Activated effector memory CD4-positive, alpha-beta T cell treated with Interleukin-2 at 50 U/mL for 16 hours (primary cell): ENCODE measurements at regions not wholly inside any gene's neighbourhood (a gene's known extent, or its start where the extent isn't known, plus 50 kb on each side); places are given as distances from the start of the nearest gene placed in this dataset.

Source experiments
- DNase-seq: peaks from one replicate; pipeline ENCODE4 v3.0.0-alpha.2; 2020

- no peak for DNase-seq
Measured at GRCh38 chr13:99027661-99028425, 50.0 kb upstream of the DOCK9 start.

- DNase-seq: no peak
Measured at GRCh38 chr13:99028890-99029289, 51.0 kb upstream of the DOCK9 start.

- DNase-seq: no peak
Measured at GRCh38 chr13:99029576-99029975, 51.7 kb upstream of the DOCK9 start.

GRCh38 chr13:99030326-99030725, 52.5 kb upstream of the DOCK9 start:
- no peak for DNase-seq

GRCh38 chr13:99031832-99032231, 54.0 kb upstream of the DOCK9 start:
- DNase-seq: no peak

GRCh38 chr13:99033814-99034213, 56.0 kb upstream of the DOCK9 start:
- DNase-seq: no peak

- DNase-seq: no peak
Measured at GRCh38 chr13:99034333-99035085, 56.6 kb upstream of the DOCK9 start.

GRCh38 chr13:99035715-99036114, 57.9 kb upstream of the DOCK9 start:
- DNase-seq: no peak

GRCh38 chr13:99037756-99038155, 59.9 kb upstream of the DOCK9 start:
- DNase-seq: no peak

- DNase-seq: no peak
Measured at GRCh38 chr13:99039718-99040280, 61.9 kb upstream of the DOCK9 start.

GRCh38 chr13:99040536-99041131, 62.8 kb upstream of the DOCK9 start:
- DNase-seq: no peak

- no peak for DNase-seq
Measured at GRCh38 chr13:99041337-99041736, 63.5 kb upstream of the DOCK9 start.

- no peak for DNase-seq
Measured at GRCh38 chr13:99041788-99042187, 63.9 kb upstream of the DOCK9 start.

- no peak for DNase-seq
Measured at GRCh38 chr13:99042521-99043250, 64.8 kb upstream of the DOCK9 start.

GRCh38 chr13:99043831-99044231, 66.0 kb upstream of the DOCK9 start:
- no peak for DNase-seq

- DNase-seq: no peak
Measured at GRCh38 chr13:99044764-99045163, 66.9 kb upstream of the DOCK9 start.

GRCh38 chr13:99045396-99045795, 67.5 kb upstream of the DOCK9 start:
- DNase-seq: no peak

- no peak for DNase-seq
Measured at GRCh38 chr13:99046851-99047250, 69.0 kb upstream of the DOCK9 start.

- DNase-seq: no peak
Measured at GRCh38 chr13:99050983-99051488, 73.2 kb upstream of the DOCK9 start.

- no peak for DNase-seq
Measured at GRCh38 chr13:99051768-99052455, 74.0 kb upstream of the DOCK9 start.

- no peak for DNase-seq
Measured at GRCh38 chr13:99053636-99054233, 75.9 kb upstream of the DOCK9 start.

GRCh38 chr13:99055281-99055680, 77.4 kb upstream of the DOCK9 start:
- no peak for DNase-seq
